HEK293 (cell line): ENCODE measurements at regions not wholly inside any gene's neighbourhood (a gene's known extent, or its start where the extent isn't known, plus 50 kb on each side); places are given as distances from the start of the nearest gene placed in this dataset.

Experiments
- KLF16 ChIP-seq: fragments of 450-650 bp; formaldehyde crosslinking; IDR thresholded peaks from 2 replicates; pipeline ENCODE4 v1.5.1; 2017; ENCODE audit warnings: missing biosample characterization, missing genetic modification characterization
- REST ChIP-seq: fragments of 450-650 bp; formaldehyde crosslinking; IDR thresholded peaks from 2 replicates; pipeline ENCODE4 v1.5.1; 2016; ENCODE audit warnings: missing biosample characterization, missing genetic modification characterization
- YY1 ChIP-seq: fragments of 450-650 bp; formaldehyde crosslinking; IDR thresholded peaks from 2 replicates; pipeline ENCODE4 v1.5.1; 2018; ENCODE audit warnings: missing biosample characterization, missing genetic modification characterization
- ZBTB17 ChIP-seq: fragments of 450-650 bp; formaldehyde crosslinking; IDR thresholded peaks from 2 replicates; pipeline ENCODE4 v1.5.1; 2016; ENCODE audit warnings: missing biosample characterization, missing genetic modification characterization
- ZBTB20 ChIP-seq: fragments of 450-650 bp; formaldehyde crosslinking; IDR thresholded peaks from 2 replicates; pipeline ENCODE4 v1.5.1; 2016; ENCODE audit warnings: missing biosample characterization, missing genetic modification characterization
- ZNF280D ChIP-seq: fragments of 450-650 bp; formaldehyde crosslinking; IDR thresholded peaks from 2 replicates; pipeline ENCODE4 v1.5.1; 2016; ENCODE audit warnings: missing biosample characterization, missing genetic modification characterization
- ZNF404 ChIP-seq: fragments of 450-650 bp; formaldehyde crosslinking; IDR thresholded peaks from 2 replicates; pipeline ENCODE4 v1.5.1; 2017; ENCODE audit warnings: missing biosample characterization, missing genetic modification characterization
- ZNF768 ChIP-seq: fragments of 450-650 bp; formaldehyde crosslinking; IDR thresholded peaks from 2 replicates; pipeline ENCODE4 v1.5.1; 2018; ENCODE audit warnings: missing biosample characterization, mild to moderate bottlenecking, missing genetic modification characterization
- ZSCAN30 ChIP-seq: fragments of 450-650 bp; IDR thresholded peaks from 2 replicates; pipeline ENCODE4 v1.5.1; 2018; ENCODE audit warnings: missing biosample characterization, mild to moderate bottlenecking, missing genetic modification characterization, moderate library complexity
- TF ChIP-seq, protein P1 (sequence below): fragments of 450-650 bp; formaldehyde crosslinking; IDR thresholded peaks from 2 replicates; pipeline ENCODE4 v1.5.1; 2016; ENCODE audit warnings: missing biosample characterization, missing genetic modification characterization
- TF ChIP-seq, protein P2 (sequence below): fragments of 450-650 bp; formaldehyde crosslinking; IDR thresholded peaks from 2 replicates; pipeline ENCODE4 v1.5.1; 2016; ENCODE audit warnings: missing biosample characterization, missing genetic modification characterization, borderline replicate concordance
- TF ChIP-seq, protein P3 (sequence below): fragments of 450-650 bp; formaldehyde crosslinking; IDR thresholded peaks from 2 replicates; pipeline ENCODE4 v1.5.1; 2017; ENCODE audit warnings: missing biosample characterization, missing genetic modification characterization
- TF ChIP-seq, protein P4 (sequence below): sonication (generic); formaldehyde crosslinking; IDR thresholded peaks from 2 replicates; pipeline ENCODE4 v1.8.1; 2022; ENCODE audit warnings: mild to moderate bottlenecking, moderate library complexity, missing genetic modification reagents

DNA sequence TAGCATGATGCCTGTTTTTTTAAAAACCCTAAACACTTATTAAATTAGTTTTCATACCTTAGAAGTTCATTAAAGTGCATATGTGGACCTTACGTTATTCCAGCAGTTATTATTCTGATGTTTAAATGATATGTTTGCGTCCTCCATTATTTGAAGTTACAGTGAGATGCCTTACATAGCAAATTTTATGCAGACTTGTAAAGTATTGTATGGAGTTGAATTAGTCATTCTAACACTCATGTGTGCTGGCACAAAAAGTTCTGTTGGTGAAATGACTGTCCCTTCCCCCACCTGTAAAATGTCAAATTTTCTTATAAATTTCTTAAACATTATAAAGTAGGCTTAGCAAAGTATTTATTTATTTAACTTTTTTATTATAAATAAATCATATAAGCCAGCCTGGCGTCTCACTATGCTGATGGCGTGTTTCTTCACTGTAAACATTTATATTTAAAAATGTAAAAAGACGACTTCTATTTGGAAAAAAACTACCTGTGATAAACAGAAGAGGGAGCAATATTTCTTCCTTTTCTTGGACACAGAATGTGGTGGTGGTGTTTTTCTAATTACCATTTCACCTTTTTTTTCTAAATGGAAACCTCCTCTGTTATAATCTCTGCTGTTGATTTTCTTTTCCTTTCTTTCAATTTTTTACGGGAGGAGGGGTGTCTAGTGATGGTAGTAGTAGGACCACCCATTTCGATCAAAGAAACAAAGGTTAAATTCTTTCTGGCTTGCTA lies 155.4 kb downstream of the RFPL4B start:
- no peak for TF ChIP-seq ZNF768 (tag by site-specific recombination)
- TF ChIP-seq, protein P1, sequence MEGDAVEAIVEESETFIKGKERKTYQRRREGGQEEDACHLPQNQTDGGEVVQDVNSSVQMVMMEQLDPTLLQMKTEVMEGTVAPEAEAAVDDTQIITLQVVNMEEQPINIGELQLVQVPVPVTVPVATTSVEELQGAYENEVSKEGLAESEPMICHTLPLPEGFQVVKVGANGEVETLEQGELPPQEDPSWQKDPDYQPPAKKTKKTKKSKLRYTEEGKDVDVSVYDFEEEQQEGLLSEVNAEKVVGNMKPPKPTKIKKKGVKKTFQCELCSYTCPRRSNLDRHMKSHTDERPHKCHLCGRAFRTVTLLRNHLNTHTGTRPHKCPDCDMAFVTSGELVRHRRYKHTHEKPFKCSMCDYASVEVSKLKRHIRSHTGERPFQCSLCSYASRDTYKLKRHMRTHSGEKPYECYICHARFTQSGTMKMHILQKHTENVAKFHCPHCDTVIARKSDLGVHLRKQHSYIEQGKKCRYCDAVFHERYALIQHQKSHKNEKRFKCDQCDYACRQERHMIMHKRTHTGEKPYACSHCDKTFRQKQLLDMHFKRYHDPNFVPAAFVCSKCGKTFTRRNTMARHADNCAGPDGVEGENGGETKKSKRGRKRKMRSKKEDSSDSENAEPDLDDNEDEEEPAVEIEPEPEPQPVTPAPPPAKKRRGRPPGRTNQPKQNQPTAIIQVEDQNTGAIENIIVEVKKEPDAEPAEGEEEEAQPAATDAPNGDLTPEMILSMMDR (tag by site-specific recombination) = no peak
- TF ChIP-seq ZBTB20 (tag by site-specific recombination) = no peak
- no peak for TF ChIP-seq YY1
- TF ChIP-seq, protein P2, sequence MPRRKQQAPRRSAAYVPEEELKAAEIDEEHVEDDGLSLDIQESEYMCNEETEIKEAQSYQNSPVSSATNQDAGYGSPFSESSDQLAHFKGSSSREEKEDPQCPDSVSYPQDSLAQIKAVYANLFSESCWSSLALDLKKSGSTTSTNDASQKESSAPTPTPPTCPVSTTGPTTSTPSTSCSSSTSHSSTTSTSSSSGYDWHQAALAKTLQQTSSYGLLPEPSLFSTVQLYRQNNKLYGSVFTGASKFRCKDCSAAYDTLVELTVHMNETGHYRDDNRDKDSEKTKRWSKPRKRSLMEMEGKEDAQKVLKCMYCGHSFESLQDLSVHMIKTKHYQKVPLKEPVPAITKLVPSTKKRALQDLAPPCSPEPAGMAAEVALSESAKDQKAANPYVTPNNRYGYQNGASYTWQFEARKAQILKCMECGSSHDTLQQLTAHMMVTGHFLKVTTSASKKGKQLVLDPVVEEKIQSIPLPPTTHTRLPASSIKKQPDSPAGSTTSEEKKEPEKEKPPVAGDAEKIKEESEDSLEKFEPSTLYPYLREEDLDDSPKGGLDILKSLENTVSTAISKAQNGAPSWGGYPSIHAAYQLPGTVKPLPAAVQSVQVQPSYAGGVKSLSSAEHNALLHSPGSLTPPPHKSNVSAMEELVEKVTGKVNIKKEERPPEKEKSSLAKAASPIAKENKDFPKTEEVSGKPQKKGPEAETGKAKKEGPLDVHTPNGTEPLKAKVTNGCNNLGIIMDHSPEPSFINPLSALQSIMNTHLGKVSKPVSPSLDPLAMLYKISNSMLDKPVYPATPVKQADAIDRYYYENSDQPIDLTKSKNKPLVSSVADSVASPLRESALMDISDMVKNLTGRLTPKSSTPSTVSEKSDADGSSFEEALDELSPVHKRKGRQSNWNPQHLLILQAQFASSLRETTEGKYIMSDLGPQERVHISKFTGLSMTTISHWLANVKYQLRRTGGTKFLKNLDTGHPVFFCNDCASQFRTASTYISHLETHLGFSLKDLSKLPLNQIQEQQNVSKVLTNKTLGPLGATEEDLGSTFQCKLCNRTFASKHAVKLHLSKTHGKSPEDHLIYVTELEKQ (tag by site-specific recombination) = no peak
- TF ChIP-seq ZBTB17 (tag by site-specific recombination) = no peak
- no peak for TF ChIP-seq ZNF280D (tag by site-specific recombination)
- TF ChIP-seq KLF16 (tag by site-specific recombination) = no peak
- TF ChIP-seq, protein P3, sequence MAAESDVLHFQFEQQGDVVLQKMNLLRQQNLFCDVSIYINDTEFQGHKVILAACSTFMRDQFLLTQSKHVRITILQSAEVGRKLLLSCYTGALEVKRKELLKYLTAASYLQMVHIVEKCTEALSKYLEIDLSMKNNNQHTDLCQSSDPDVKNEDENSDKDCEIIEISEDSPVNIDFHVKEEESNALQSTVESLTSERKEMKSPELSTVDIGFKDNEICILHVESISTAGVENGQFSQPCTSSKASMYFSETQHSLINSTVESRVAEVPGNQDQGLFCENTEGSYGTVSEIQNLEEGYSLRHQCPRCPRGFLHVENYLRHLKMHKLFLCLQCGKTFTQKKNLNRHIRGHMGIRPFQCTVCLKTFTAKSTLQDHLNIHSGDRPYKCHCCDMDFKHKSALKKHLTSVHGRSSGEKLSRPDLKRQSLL (tag by site-specific recombination) = no peak
- TF ChIP-seq ZNF404 (tag by site-specific recombination) = no peak
- TF ChIP-seq REST = no peak
- TF ChIP-seq ZSCAN30 = no peak
- TF ChIP-seq, protein P4, sequence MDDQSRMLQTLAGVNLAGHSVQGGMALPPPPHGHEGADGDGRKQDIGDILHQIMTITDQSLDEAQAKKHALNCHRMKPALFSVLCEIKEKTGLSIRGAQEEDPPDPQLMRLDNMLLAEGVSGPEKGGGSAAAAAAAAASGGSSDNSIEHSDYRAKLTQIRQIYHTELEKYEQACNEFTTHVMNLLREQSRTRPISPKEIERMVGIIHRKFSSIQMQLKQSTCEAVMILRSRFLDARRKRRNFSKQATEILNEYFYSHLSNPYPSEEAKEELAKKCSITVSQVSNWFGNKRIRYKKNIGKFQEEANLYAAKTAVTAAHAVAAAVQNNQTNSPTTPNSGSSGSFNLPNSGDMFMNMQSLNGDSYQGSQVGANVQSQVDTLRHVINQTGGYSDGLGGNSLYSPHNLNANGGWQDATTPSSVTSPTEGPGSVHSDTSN (CRISPR knock-in tag) = no peak
